ENCODE measurements at regions not wholly inside any gene's neighbourhood (a gene's known extent, or its start where the extent isn't known, plus 50 kb on each side); places are given as distances from the start of the nearest gene placed in this dataset.

- no peak for DNase-seq (ENCODE audit: low spot score in 2 of 2)
- H3K9me3 ChIP-seq, result no peaks in the 10 kb centered on the region
- H3K36me3 ChIP-seq, result no peaks in the 10 kb centered on the region
- no peak overlapping the region for H3K27ac ChIP-seq
- no peaks in the 10 kb centered on the region for H3K27me3 ChIP-seq
- no peak overlapping the region for H3K4me3 ChIP-seq
- 63 to 74% methylated on average over 6 to 14 of the region's 14 CpGs for WGBS, 2 donors
- peaks cover 0 to under 1% (median 0%) of the 10 kb centered on the region in 4 donors for H3K4me1 ChIP-seq
- TF ChIP-seq CTCF (IDR thresholded peaks at IDR 0.05) (no peak), EP300 (IDR thresholded peaks at IDR 0.05) (no peak), POLR2A (IDR thresholded peaks at IDR 0.05) (no peak)
These were observed 270.8 kb downstream of the BCOR start for GRCh38 chrX:39826813-39827543.

GRCh38 chrX:39827951-39828350 is 269.8 kb downstream of the BCOR start:
- no peaks in the 10 kb centered on the region for H3K27me3 ChIP-seq
- no peak overlapping the region for H3K27ac ChIP-seq
- H3K9me3 ChIP-seq, result no peaks in the 10 kb centered on the region
- no peak for DNase-seq (ENCODE audit: low spot score in 2 of 2)
- TF ChIP-seq EP300 (IDR thresholded peaks at IDR 0.05) (no peak), POLR2A (IDR thresholded peaks at IDR 0.05) (no peak), CTCF (IDR thresholded peaks at IDR 0.05) (no peak)
- 88% methylated on average over 9 of the region's 14 CpGs; no CpG with 5 or more reads in 1 of the 2 donors for WGBS, 2 donors
- H3K4me1 ChIP-seq, result no peaks in the 10 kb centered on the region
- H3K4me3 ChIP-seq, result no peak overlapping the region
- no peaks in the 10 kb centered on the region for H3K36me3 ChIP-seq

GRCh38 chrX:39828971-39829370 is 268.8 kb downstream of the BCOR start:
- Histone ChIP-seq H3K27me3 (no peaks in the 10 kb centered on the region), H3K27ac (no peak overlapping the region), H3K4me3 (no peak overlapping the region), H3K36me3 (no peaks in the 10 kb centered on the region), H3K4me1 (no peaks in the 10 kb centered on the region), H3K9me3 (no peaks in the 10 kb centered on the region)
- no peak for DNase-seq (ENCODE audit: low spot score in 2 of 2)
- TF ChIP-seq POLR2A (IDR thresholded peaks at IDR 0.05), result no peak
- TF ChIP-seq CTCF (IDR thresholded peaks at IDR 0.05), result no peak
- no peak for TF ChIP-seq EP300 (IDR thresholded peaks at IDR 0.05)

- DNase-seq (ENCODE audit: low spot score in 2 of 2), result no peak
- no peaks in the 10 kb centered on the region for H3K4me1 ChIP-seq
- no peak overlapping the region for H3K27ac ChIP-seq
- H3K9me3 ChIP-seq, result no peaks in the 10 kb centered on the region
- no peak for TF ChIP-seq EP300 (IDR thresholded peaks at IDR 0.05)
- no peak for TF ChIP-seq CTCF (IDR thresholded peaks at IDR 0.05)
- no peak for TF ChIP-seq POLR2A (IDR thresholded peaks at IDR 0.05)
- no peak overlapping the region for H3K4me3 ChIP-seq
- H3K27me3 ChIP-seq, result no peaks in the 10 kb centered on the region
- no peaks in the 10 kb centered on the region for H3K36me3 ChIP-seq
- WGBS, 2 donors, result 94 to 100% methylated on average over 1 of the region's 1 CpG
These were observed 267.8 kb downstream of the BCOR start for GRCh38 chrX:39829965-39830364.

- DNase-seq (ENCODE audit: low spot score in 2 of 2), result no peak
- no peak overlapping the region for H3K27ac ChIP-seq
- no peaks in the 10 kb centered on the region for H3K9me3 ChIP-seq
- no peaks in the 10 kb centered on the region for H3K27me3 ChIP-seq
- H3K36me3 ChIP-seq, result no peaks in the 10 kb centered on the region
- no peak overlapping the region for H3K4me3 ChIP-seq
- 62 to 63% methylated on average over 2 of the region's 2 CpGs for WGBS, 2 donors
- TF ChIP-seq POLR2A (IDR thresholded peaks at IDR 0.05) (no peak), CTCF (IDR thresholded peaks at IDR 0.05) (no peak), EP300 (IDR thresholded peaks at IDR 0.05) (no peak)
- H3K4me1 ChIP-seq, result no peaks in the 10 kb centered on the region
These were observed 267.3 kb downstream of the BCOR start for GRCh38 chrX:39830414-39830813.
